ENCODE measurements at regions not wholly inside any gene's neighbourhood (a gene's known extent, or its start where the extent isn't known, plus 50 kb on each side); places are given as distances from the start of the nearest gene placed in this dataset.

- H3K4me3 ChIP-seq (ENCODE audit: low read depth, low read length), result no peak overlapping the region
- no peak for TF ChIP-seq CTCF (IDR thresholded peaks at IDR 0.05; ENCODE audit: borderline replicate concordance, insufficient read depth, low read depth, low read length)
Measured at GRCh38 chr9:74117151-74117550, 380.0 kb upstream of the RORB start.

- H3K4me3 ChIP-seq (ENCODE audit: low read depth, low read length), result no peak overlapping the region
- no peak for TF ChIP-seq CTCF (IDR thresholded peaks at IDR 0.05; ENCODE audit: borderline replicate concordance, insufficient read depth, low read depth, low read length)
Measured at GRCh38 chr9:74117731-74118130, 379.4 kb upstream of the RORB start.

GRCh38 chr9:74120061-74120460 lies 377.1 kb upstream of the RORB start:
- no peak overlapping the region for H3K4me3 ChIP-seq (ENCODE audit: low read depth, low read length)
- TF ChIP-seq CTCF (IDR thresholded peaks at IDR 0.05; ENCODE audit: borderline replicate concordance, insufficient read depth, low read depth, low read length), result no peak

GRCh38 chr9:74120470-74120869 lies 376.7 kb upstream of the RORB start:
- no peak for TF ChIP-seq CTCF (IDR thresholded peaks at IDR 0.05; ENCODE audit: borderline replicate concordance, insufficient read depth, low read depth, low read length)
- no peak overlapping the region for H3K4me3 ChIP-seq (ENCODE audit: low read depth, low read length)

- TF ChIP-seq CTCF (IDR thresholded peaks at IDR 0.05; ENCODE audit: borderline replicate concordance, insufficient read depth, low read depth, low read length), result no peak
- H3K4me3 ChIP-seq (ENCODE audit: low read depth, low read length), result no peak overlapping the region
Measured at GRCh38 chr9:74122216-74122615, 374.9 kb upstream of the RORB start.

GRCh38 chr9:74122661-74123060 lies 374.5 kb upstream of the RORB start:
- no peak for TF ChIP-seq CTCF (IDR thresholded peaks at IDR 0.05; ENCODE audit: borderline replicate concordance, insufficient read depth, low read depth, low read length)
- H3K4me3 ChIP-seq (ENCODE audit: low read depth, low read length), result no peak overlapping the region

GRCh38 chr9:74125941-74126340 lies 371.2 kb upstream of the RORB start:
- no peak overlapping the region for H3K4me3 ChIP-seq (ENCODE audit: low read depth, low read length)
- no peak for TF ChIP-seq CTCF (IDR thresholded peaks at IDR 0.05; ENCODE audit: borderline replicate concordance, insufficient read depth, low read depth, low read length)

All from GM12875 (cell line).